ENCODE measurements at regions not wholly inside any gene's neighbourhood (a gene's known extent, or its start where the extent isn't known, plus 50 kb on each side); places are given as distances from the start of the nearest gene placed in this dataset.

GRCh38 chr15:70206668-70207067 lies 109.0 kb upstream of the TLE3 start:
- in situ Hi-C loops (cut with MboI; ENCODE audit: low pct_unique_long_range_greater_than_20kb, low sequenced_read_pairs): no loop called here
- DNase-seq: no peak

GRCh38 chr15:70204652-70205051 lies 106.9 kb upstream of the TLE3 start:
- DNase-seq: no peak
- in situ Hi-C loops (cut with MboI; ENCODE audit: low pct_unique_long_range_greater_than_20kb, low sequenced_read_pairs): no loop called here

GRCh38 chr15:70203981-70204560 lies 106.4 kb upstream of the TLE3 start:
- no peak for DNase-seq
- in situ Hi-C loops (cut with MboI; ENCODE audit: low pct_unique_long_range_greater_than_20kb, low sequenced_read_pairs): no loop called here

DNA sequence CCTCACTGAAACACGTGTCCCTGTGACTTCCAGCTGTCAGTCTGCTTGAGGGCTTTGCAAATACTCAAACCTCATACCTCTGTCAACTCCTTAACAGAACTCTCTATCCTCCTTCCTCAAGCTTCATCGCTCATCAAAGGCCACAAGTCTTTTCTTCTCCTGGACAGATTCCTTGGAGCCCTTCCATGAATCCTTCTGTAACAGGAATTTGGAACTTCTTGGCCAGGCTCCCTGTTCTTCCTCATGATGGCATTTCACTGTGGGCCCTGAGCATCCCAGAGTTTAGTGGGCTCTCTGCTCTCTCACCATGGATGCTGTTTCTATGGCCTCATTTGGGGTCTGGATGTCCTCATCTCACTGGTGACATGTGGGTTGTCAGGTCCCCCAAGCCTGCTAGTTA lies 105.0 kb upstream of the TLE3 start:
- no peak for DNase-seq
- in situ Hi-C loops (cut with MboI; ENCODE audit: low pct_unique_long_range_greater_than_20kb, low sequenced_read_pairs): no loop called here

GRCh38 chr15:70201425-70201775 lies 103.7 kb upstream of the TLE3 start:
- in situ Hi-C loops (cut with MboI; ENCODE audit: low pct_unique_long_range_greater_than_20kb, low sequenced_read_pairs): no loop called here
- DNase-seq: no peak

GRCh38 chr15:70200511-70201424 lies 103.1 kb upstream of the TLE3 start:
- peak; percentile 92 for DNase-seq
- in situ Hi-C loops (cut with MboI; ENCODE audit: low pct_unique_long_range_greater_than_20kb, low sequenced_read_pairs): no loop called here

GRCh38 chr15:70199540-70200410 lies 102.1 kb upstream of the TLE3 start:
- DNase-seq: no peak

DNA sequence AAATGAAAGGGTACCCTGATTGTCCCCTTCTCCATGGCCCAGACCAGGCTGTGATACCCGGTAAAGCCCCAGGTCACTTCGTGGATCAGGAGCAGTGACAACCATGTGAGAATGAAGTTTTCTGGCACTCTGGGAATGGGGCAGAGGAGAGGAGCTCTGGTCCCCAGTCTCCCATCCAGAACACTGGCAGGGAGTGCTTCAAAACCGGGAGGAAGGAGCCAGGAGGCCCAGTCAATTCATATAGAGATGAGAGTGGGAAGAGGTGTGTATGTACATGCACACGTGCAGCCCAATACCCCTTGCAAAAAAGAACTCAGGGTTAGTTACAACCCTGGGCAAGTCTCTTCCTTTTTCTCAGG lies 101.4 kb upstream of the TLE3 start:
- DNase-seq: no peak
- in situ Hi-C loops (cut with MboI; ENCODE audit: low pct_unique_long_range_greater_than_20kb, low sequenced_read_pairs): no loop called here

More at GRCh38 chr15:70199540-70200410, 102.1 kb upstream of the TLE3 start:
- in situ Hi-C loops (cut with MboI; ENCODE audit: low pct_unique_long_range_greater_than_20kb, low sequenced_read_pairs): no loop called here

DNA sequence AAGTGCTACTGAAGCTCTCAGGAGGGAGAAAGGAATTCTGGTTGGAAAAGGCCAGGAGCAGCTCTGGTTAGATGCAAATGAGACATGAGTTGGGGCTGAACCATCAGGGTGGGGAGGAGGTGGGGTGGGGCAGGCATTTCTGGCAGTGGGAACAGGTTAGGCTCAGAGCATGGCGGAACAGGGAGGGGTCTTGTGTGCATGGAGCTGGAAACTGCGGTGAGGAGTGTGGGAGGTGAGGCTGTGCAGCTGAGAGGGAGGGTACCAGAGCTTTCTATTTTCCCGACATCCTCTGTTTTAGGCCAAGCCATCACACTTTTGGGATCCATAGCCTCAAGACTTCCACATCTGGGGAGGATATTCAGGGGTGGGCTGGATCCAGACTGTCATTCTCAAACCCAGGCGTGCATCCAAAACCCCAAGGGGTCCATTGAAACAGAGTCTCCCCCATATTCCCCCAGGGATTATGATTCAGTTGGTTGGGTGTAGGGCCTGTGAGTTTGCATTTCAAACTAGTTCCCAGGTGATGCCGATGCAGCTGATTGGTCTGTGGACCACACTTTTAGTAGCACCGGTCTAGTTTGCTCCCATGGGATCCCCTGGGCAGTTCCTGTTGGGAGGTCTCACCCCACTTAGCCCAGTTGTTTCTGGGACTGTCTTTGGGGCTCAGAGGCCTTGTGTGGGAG lies 100.9 kb upstream of the TLE3 start:
- no peak for DNase-seq
- in situ Hi-C loops (cut with MboI; ENCODE audit: low pct_unique_long_range_greater_than_20kb, low sequenced_read_pairs): no loop called here

DNA sequence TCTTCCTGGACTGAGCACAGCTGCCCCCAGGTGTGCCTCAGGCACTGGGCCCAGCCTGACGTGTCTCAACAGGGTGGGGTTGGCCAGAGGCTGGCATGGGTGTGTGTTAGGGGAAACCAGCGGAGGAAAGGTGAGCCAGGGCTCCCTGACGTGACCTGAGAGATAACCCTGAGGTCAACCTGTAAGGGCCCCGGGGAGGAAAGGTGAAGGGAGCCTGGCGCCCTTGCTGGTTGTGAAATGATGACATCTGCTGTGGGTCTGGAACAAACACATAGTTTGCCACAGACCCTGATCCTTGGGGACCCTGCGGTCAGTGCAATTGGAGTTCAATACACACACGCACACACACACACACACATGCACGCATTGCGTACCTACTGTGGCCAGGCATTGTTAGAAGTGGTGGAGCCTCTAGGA lies 100.2 kb upstream of the TLE3 start:
- in situ Hi-C loops (cut with MboI; ENCODE audit: low pct_unique_long_range_greater_than_20kb, low sequenced_read_pairs): no loop called here
- DNase-seq: no peak

DNA sequence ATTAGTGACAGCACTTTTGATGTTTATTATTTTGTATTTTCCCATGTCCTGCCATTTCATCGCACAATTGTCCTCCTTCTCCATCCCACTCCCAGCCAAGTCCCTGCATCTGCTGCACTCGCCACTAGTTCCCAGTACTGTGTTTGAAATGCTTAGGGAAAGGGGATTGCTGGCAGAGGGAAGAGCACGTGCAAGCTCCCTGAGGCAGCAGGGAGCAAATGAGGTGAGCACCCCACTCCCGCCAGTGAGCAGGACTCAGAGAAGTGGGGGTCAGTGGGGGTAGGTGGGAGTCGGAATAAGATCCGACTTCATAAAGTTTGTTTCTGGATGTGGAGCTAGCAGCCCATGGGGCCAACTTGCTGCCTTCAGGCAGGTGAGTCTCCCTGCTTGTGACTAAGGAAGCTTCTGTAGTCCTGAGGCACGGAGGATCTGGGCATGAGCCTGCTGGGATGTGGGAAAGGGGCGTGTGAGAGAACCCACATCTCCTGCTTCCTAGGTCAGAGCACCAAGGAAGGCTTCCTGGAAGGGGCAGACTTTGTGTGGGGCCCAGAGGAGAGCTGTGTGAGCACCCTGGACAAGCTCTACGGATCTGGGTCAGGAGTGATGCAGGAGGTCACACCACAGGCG lies 99.7 kb upstream of the TLE3 start:
- no peak for DNase-seq
- in situ Hi-C loops (cut with MboI; ENCODE audit: low pct_unique_long_range_greater_than_20kb, low sequenced_read_pairs): no loop called here

DNA sequence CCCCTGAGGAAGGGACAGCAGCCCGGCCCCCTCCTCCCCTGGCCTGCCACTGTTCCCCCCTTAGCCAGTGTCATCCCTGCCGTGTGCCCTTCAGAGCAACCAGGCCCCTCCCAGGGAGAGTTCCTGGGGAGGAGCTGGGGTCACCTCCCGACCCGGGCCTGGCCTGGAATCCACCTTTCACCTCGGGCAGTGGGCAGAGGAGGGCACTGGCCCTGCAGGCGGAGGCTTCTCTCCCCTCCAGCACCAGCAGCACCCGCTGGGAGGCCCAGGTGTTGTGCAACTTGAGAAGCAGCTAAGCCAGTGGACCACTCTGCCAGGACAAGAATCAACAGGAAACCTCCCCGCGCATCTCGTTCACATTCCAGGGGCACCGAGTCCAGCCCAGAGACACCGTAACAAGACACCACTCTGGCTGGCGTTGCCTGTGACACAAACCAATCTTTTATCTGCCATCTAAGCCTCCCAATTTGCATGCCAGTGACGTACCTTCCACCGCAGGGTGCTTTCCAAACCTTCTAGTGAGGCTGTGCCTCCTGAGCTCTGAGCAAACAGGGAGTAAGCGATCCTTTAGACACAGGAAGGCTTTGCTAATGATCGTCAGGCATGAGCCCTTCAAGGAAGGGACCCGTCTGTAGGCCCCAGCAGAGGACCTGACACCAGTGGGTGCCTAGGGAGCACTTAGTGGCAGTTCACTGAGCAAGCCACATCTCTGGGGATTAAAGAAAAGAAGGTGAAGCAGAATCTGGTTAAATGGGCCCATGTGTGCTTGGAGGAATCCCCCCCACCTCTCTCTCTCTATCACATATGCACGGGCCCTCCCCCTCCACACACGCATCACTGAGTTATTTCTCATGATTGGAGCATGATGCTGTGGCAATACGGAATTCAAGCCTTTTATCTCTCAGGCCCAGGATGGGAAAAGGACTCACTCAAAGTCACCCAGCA lies 98.9 kb upstream of the TLE3 start:
- peak; percentile 69 for DNase-seq

DNA sequence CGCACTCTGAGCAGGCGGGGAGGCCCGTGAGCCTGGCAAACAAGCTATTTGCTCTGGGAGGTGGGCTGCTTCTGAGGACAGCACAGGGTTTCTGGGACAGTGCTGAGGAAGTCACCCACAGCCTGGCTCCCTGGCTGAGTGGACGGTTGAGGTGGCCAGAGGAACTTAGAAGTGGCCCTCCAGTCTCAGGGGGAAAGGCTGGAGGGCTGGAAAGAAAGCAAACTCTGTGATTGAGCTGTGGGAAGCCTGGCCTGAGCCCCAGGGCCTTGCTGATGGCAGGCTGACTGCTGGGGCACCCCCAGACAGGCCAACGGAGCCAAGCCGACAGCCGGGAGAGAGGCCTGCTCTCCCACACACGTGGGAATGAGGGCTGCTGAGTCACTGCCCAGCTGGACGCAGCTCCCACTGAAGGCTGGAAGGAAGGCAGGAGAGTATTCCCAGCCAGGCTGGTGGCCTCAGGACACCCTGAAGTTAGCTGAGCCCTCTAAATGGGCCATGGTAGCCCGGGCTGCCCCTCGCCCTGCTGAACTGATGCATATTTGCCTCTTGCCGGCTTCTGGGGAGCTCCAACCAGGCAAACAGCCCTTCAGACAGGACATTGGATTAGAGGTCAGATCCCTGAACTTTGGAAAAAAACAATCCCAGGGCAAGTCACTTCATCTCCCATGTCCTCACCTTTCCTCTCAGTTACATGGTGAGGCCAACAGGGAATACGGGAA lies 98.0 kb upstream of the TLE3 start:
- in situ Hi-C loops (cut with MboI; ENCODE audit: low pct_unique_long_range_greater_than_20kb, low sequenced_read_pairs): no loop called here
- DNase-seq: no peak

More for the DNA sequence above, 98.9 kb upstream of the TLE3 start:
- in situ Hi-C loops (cut with MboI; ENCODE audit: low pct_unique_long_range_greater_than_20kb, low sequenced_read_pairs): no loop called here

DNA sequence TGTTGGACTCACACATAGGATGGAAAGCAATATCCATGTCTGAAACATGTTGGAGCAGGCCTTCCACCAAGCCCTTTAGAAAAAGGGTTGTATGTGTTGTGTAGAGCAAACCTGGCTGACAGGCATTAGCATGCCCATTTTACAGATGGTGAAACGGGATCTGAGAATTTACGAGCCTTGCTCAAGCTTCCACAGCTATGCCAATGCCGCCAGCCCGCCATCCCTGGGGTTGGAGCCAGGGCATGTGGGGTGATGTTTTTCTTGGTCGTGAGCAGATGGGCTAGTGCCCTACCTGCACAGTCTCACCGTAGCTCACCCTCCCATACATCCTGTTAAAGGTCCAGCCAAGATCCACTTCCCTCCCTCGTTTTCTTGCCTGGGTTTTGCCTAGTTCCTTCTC lies 97.5 kb upstream of the TLE3 start:
- no peak for DNase-seq
- in situ Hi-C loops (cut with MboI; ENCODE audit: low pct_unique_long_range_greater_than_20kb, low sequenced_read_pairs): no loop called here

- in situ Hi-C loops (cut with MboI; ENCODE audit: low pct_unique_long_range_greater_than_20kb, low sequenced_read_pairs): no loop called here
- DNase-seq: no peak
Observed at GRCh38 chr15:70194266-70194665, 96.5 kb upstream of the TLE3 start.

DNA sequence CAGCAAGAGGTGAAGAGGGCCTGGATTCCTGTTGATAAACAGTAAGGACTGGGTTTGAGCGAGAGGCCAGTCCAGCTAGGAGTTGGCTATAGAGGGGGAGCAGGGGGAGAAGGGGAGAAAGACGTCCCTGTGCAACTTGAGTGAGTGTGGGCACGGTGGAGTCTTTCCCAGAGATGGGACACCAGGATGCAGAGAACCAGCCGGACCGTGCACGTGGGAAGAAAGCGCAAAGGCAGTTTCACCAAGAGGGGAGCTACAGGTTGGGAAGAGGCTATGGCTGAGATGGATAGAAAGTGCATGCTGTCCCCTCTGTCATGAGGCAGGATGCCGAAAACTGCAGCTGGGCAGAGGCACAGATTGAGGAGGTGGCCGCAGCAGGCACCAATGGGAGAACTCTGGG lies 96.0 kb upstream of the TLE3 start:
- in situ Hi-C loops (cut with MboI; ENCODE audit: low pct_unique_long_range_greater_than_20kb, low sequenced_read_pairs): no loop called here
- no peak for DNase-seq

GRCh38 chr15:70192490-70192889 lies 94.8 kb upstream of the TLE3 start:
- in situ Hi-C loops (cut with MboI; ENCODE audit: low pct_unique_long_range_greater_than_20kb, low sequenced_read_pairs): no loop called here
- DNase-seq: no peak

Measured in KBM-7 (cell line).